T-helper 1 cell (primary cell): ENCODE measurements at regions not wholly inside any gene's neighbourhood (a gene's known extent, or its start where the extent isn't known, plus 50 kb on each side); places are given as distances from the start of the nearest gene placed in this dataset.
"Not testable (repeated sequence)": the region's sequence is repeated elsewhere in the genome, so short reads cannot be mapped to it uniquely, and the experiment has no call there.

Experiments used
- DNase-seq, 5 donors: peaks; one replicate each; pipeline ENCODE4 v3.0.0-alpha.2; 2012 to 2020

- no peak for DNase-seq
Measured at GRCh38 chr10:84863675-84864074, 535.3 kb downstream of the CCSER2 start.

DNA sequence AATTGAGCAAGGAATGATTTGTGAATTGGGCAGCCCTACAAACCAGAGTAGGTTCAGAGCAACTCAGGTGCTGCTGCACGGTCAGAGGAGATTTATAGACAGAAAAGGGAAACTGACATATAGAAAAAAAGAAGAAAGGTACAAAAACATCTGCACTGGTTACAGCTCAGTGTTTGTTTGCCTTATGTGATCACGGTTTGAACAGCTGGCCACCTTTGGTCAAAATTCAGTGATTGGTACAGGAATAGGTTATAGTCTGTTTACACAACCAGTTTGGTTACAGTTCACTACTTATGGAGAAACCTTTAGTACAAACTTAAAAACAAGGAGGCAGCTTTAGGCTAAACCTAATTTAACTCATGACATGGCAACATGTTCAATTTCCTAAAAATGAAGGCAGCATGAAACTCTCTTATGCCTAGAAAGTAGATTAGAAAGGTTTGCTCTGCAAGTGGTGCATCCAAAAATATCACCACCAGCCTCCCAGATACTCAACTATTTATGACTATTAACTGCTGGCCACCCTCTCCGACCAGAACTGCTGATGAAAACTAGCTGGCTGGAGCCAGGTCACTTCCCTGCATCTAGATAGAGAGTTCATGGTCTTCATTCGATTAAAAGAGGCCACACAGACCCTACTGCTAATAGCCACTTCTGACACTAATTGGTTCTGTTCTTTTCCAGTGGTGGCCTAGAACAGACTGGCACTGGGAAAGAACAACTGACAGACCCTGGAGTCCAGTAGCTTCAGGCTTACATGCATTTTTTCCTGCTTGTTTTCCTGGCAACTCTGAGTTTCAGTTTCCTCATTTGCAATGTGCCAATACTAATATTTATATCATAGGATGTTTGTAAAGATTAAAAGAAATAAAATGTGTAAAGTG, 548.0 kb downstream of the CCSER2 start:
- DNase-seq: no peak

DNA sequence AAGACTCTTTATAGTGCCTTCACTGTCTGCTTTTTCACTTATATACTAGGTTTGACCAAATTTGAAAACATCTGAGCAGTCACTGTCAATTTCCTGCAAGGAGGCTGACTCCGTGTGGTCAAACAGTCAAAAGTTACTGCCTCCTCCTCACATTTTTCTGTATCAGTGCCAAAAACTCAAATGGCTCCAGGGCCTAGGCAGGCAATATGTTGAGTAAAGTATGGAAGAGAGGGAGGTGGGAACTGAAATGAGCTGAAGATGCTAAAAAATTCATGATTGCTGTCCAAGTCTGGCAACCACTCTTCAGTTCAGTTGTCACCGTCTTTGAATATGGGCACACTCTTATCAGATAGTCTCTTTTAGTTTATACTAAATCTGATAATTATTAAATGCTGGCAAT, 551.6 kb downstream of the CCSER2 start:
- DNase-seq: no peak

GRCh38 chr10:84881696-84882095, 553.3 kb downstream of the CCSER2 start:
- DNase-seq: not testable (repeated sequence)

DNA sequence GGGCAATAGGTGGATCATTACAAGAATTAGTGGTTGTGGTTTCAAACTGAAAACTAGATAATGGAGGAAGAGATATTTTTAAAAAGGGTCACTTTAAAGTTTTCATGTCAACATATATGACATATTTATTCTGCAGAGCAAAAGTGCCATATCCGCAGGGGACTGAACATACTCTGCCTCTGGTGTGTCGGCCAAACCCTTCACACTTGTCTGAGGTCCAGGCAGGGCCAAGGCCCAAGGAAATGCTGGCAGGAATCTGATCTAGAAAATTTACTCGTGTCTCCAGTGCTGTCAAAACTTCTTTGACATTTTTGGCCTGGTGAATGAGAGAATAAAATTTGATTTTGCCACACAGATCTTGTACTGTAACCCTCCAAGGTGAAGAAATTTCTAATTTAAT, 562.3 kb downstream of the CCSER2 start:
- no peak for DNase-seq

DNA sequence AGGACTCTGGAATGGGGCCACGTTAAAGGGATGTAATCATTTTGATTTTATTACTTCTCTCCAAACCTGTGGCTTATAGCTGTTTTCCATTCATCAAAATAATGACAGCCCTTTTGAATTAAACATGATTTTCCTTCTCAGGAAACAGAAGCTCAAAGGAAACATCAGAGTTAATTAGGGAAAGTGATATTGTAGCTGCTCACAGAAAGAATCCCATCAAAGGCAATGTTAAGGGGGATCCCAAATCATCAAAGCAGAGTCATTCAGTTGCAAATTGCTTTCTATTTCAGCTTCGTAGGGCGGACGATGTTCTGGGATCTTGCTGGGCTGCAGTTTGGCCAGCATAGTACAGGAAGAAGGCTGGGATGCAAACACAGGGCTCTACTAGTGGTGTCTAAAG, 563.2 kb downstream of the CCSER2 start:
- DNase-seq: no peak

- no peak for DNase-seq
Measured at GRCh38 chr10:84895541-84895940, 567.2 kb downstream of the CCSER2 start.

GRCh38 chr10:84896909-84897308, 568.5 kb downstream of the CCSER2 start:
- no peak for DNase-seq

DNA sequence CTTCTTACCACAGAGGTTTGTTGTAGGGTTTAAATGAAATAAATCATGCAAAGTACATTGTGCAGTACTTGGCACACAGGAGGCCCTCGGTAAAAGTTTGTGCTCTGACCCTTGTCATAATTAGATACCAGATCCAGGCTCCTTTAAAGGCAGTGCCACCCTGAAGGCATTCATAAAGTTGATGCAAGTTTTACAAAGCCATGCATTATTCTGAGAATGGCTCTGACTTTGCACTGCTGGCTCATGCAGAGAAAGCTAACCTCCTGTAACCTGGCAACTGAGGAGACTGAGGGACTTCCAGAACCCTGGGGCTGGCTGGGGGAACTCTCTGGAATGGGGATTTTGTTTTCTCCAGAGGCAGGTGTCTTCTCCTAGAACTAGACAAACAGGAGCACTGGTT, 570.9 kb downstream of the CCSER2 start:
- DNase-seq: no peak

DNA sequence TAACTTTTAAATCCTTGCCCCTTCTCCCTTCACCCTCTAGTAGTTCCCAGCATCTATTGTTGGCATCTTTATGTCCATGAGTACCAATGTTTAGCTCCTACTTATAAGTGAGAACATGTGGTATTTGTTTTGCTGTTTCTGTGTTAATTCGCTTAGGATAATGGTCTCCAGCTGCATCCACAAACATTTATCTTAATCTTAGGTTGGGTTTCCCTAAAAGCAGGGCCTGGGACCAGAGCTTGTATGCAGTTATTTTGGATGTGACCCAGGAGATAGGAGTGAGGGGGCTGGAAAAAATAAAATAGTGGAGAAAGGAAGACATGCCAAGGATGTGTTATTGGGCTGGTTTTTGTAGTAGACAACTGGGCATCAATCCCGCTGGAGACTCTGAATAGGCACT, 571.8 kb downstream of the CCSER2 start:
- no peak for DNase-seq

GRCh38 chr10:84901885-84902284, 573.5 kb downstream of the CCSER2 start:
- no peak for DNase-seq

DNA sequence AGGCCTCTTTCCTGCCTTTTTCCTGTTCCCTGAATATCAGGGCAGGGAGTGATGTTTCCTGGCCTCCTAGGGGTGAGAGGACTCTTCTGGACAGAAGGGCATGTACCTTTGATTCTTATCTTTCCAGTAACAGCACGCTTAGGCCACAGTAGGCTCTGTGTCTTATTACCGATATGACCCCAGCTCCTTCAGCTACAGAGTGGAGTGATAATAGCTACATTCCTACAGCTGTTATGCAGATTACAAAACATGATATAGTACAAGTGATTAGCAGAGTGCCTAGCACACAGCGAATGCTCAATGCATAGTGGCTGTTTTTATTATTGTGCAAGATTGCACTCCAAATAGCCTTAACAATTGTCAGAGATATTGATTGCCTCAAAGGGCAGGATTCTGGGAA, 574.2 kb downstream of the CCSER2 start:
- no peak for DNase-seq

DNA sequence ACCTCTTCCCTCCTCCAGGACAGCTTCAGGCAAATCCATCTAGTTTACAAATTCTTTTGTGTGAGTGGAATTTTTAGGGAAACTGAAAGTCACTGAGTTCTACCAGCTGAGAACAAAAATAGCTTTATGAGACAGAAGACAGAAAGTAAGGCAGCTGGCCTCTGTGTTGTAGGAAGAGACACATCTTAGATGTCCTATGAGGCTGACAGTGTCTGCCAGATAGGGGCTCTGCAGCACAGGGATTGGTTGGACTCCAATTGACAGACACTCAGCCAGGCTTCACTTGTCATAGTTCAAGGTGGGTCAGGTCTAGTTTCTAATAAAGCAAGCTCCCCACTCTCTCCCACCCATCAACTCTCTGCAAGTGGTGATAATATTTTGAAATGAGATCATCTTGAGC, 574.9 kb downstream of the CCSER2 start:
- no peak for DNase-seq

DNA sequence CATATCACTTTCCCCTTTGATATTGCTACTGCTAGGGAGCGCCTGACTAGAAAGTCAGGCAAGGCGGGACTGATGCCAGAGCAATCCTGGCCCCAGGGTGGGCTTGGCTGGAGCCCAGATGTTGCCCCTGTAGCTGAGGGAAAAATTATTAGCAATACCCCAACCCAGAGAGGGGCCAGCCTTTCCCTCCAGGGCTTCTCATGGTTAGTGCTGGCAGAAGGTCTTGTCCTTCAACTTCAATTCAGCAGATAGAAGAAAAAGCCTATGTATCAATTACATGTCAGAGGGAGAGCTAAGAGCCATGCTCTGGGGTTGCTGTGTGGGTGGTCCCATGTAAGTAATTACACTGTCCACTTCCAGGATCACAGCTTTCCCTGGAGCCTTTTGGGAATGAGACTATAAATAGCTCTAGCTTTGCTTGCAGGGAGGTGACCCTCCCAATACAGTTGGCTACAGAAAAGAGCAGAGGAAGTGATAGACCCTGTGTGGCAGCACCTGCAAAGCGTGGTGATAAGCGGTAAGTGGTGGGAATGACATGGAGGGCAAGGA, 579.1 kb downstream of the CCSER2 start:
- DNase-seq: no peak

- no peak for DNase-seq
Measured at GRCh38 chr10:84908491-84908890, 580.1 kb downstream of the CCSER2 start.

DNA sequence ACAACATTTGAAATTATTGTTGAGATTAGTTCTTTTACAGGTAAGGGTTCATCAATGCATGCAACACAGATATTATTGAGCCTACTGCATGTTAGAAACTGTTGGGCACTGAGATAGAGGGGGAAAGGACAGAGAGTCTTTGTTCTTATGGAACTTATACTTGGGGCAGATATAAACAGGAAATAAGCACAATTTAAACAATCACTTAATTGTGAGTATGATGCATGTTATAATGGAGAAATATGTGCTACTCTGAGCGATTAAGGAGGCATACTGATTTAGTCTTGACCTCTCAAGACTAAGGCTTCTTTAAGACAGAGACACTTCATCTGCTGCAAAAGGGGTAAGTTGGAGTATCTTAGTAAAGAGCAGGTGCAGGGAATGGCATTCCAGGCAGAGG, 593.3 kb downstream of the CCSER2 start:
- DNase-seq: no peak

- no peak for DNase-seq
Measured at GRCh38 chr10:84924131-84924530, 595.7 kb downstream of the CCSER2 start.

GRCh38 chr10:84925495-84925894, 597.1 kb downstream of the CCSER2 start:
- DNase-seq: no peak

DNA sequence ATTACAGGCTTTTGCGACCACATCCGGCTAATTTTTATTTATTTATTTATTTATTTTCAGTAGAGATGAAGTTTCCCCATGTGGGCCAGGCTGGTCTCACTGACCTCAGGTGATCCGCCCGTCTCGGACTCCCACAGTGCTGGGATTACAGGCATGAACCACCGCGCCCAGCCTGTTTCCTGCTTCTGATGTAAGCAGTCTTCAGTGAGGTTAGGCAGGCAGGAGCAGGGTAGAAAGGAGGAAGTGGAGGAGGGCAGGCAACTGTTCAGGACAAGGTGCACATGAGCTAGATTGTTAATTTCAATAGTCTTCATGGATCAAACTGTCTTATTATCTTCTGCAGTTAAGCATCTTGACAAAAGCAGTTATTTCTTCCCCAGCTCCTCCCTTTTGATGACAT, 605.0 kb downstream of the CCSER2 start:
- DNase-seq: no peak

DNA sequence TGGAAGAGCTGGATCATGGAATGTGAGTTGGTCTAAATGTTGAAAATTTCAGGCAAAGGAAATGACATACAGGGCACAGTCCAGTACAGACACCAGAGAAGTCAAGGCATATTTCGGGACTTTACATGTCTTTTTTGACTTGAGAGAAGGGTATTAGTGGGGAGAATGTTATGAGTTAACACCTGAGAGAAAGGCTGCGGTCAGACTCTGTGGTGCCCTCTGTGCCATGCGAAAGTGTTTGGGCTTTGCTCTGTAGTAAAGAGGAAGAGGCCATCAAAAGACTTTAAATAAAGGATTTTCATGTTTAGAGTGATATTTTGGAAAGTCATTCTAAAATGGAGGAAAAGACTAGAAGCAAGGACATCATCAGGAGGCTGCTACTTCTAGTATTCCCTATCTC, 607.4 kb downstream of the CCSER2 start:
- no peak for DNase-seq

- no peak for DNase-seq
Measured at GRCh38 chr10:84938117-84938905, 609.9 kb downstream of the CCSER2 start.

GRCh38 chr10:84943541-84943940, 615.2 kb downstream of the CCSER2 start:
- no peak for DNase-seq

- DNase-seq: no peak
Measured at GRCh38 chr10:84944187-84944586, 615.8 kb downstream of the CCSER2 start.

DNA sequence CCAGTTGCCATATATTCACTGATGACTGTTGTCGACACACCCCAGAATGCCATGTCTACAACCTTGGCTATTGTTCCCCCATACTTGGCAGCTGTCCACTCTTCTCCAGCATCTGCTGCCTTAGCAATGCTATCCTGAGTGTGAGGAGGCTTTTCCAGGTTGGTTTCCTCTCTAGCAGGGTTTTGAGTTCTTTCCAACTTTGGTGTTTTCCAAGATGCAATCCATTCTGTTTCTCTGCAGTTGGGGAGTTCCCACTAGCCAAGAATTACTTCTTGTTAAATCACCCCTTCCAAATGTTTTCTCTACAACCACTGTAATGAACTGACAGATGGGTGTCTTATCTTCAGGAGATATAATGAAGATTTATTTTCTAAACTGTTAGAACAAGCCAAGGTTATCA, 617.4 kb downstream of the CCSER2 start:
- no peak for DNase-seq
